HEK293 (cell line): ENCODE measurements at regions not wholly inside any gene's neighbourhood (a gene's known extent, or its start where the extent isn't known, plus 50 kb on each side); places are given as distances from the start of the nearest gene placed in this dataset.
A peak's percentile ranks its signal among the peaks of the same experiment; 100 is the strongest.

ENCODE experiments used
- GFI1B ChIP-seq: fragments of 450-650 bp; formaldehyde crosslinking; IDR thresholded peaks from 2 replicates; pipeline ENCODE4 v1.5.1; 2016; ENCODE audit warnings: missing biosample characterization, missing genetic modification characterization
- KLF17 ChIP-seq: fragments of 450-650 bp; formaldehyde crosslinking; IDR thresholded peaks from 2 replicates; pipeline ENCODE4 v1.5.1; 2016; ENCODE audit warnings: missing biosample characterization, missing genetic modification characterization
- MYNN ChIP-seq: fragments of 450-650 bp; formaldehyde crosslinking; IDR thresholded peaks from 2 replicates; pipeline ENCODE4 v1.5.1; 2016; ENCODE audit warnings: missing biosample characterization, missing genetic modification characterization, borderline replicate concordance
- MZF1 ChIP-seq: fragments of 450-650 bp; formaldehyde crosslinking; IDR thresholded peaks from 2 replicates; pipeline ENCODE4 v1.5.1; 2017; ENCODE audit warnings: missing biosample characterization, missing genetic modification characterization, borderline replicate concordance
- PRDM1 ChIP-seq: fragments of 450-650 bp; formaldehyde crosslinking; IDR thresholded peaks from 2 replicates; pipeline ENCODE4; 2016; ENCODE audit warnings: missing biosample characterization, missing genetic modification characterization
- SCRT1 ChIP-seq: fragments of 450-650 bp; formaldehyde crosslinking; IDR thresholded peaks from 2 replicates; pipeline ENCODE4 v1.5.1; 2016; ENCODE audit warnings: missing biosample characterization, missing genetic modification characterization, borderline replicate concordance
- TCF7L2 ChIP-seq: IDR thresholded peaks from 2 replicates; pipeline ENCODE4 v1.6.1; 2011; ENCODE audit warnings: low read depth, mild to moderate bottlenecking, inconsistent platforms, low read length, moderate library complexity, borderline replicate concordance
- TSHZ1 ChIP-seq: fragments of 450-650 bp; formaldehyde crosslinking; IDR thresholded peaks from 2 replicates; pipeline ENCODE4 v1.5.1; 2016; ENCODE audit warnings: missing biosample characterization, missing genetic modification characterization, borderline replicate concordance
- ZBTB48 ChIP-seq: fragments of 450-650 bp; formaldehyde crosslinking; IDR thresholded peaks from 2 replicates; pipeline ENCODE4 v1.5.1; 2016; ENCODE audit warnings: missing biosample characterization, missing genetic modification characterization
- ZBTB49 ChIP-seq: fragments of 450-650 bp; formaldehyde crosslinking; IDR thresholded peaks from 2 replicates; pipeline ENCODE4 v1.5.1; 2016; ENCODE audit warnings: missing biosample characterization, missing genetic modification characterization, low read depth
- ZFP69B ChIP-seq: fragments of 450-650 bp; formaldehyde crosslinking; IDR thresholded peaks from 2 replicates; pipeline ENCODE4 v1.5.1; 2016; ENCODE audit warnings: missing biosample characterization, missing genetic modification characterization
- ZNF155 ChIP-seq: fragments of 450-650 bp; formaldehyde crosslinking; IDR thresholded peaks from 2 replicates; pipeline ENCODE4 v1.5.1; 2016; ENCODE audit warnings: missing biosample characterization, missing genetic modification characterization
- ZNF157 ChIP-seq: fragments of 450-650 bp; formaldehyde crosslinking; IDR thresholded peaks from 2 replicates; pipeline ENCODE4 v1.5.1; 2016; ENCODE audit warnings: missing biosample characterization, missing genetic modification characterization
- ZNF202 ChIP-seq: fragments of 450-650 bp; formaldehyde crosslinking; IDR thresholded peaks from 2 replicates; pipeline ENCODE4 v1.5.1; 2016; ENCODE audit warnings: missing biosample characterization, missing genetic modification characterization, borderline replicate concordance
- ZNF24 ChIP-seq: fragments of 450-650 bp; formaldehyde crosslinking; IDR thresholded peaks from 2 replicates; pipeline ENCODE4 v1.5.1; 2016; ENCODE audit warnings: missing biosample characterization, missing genetic modification characterization
- ZNF266 ChIP-seq: fragments of 450-650 bp; formaldehyde crosslinking; IDR thresholded peaks from 2 replicates; pipeline ENCODE4 v1.5.1; 2016; ENCODE audit warnings: missing biosample characterization, missing genetic modification characterization, low read depth
- ZNF274 ChIP-seq, 2 experiments: fragments of 200-500 bp in 1 of 2; fragments of 450-650 bp in 1 of 2; sonication (Bioruptor generic) in 1 of 2; formaldehyde crosslinking in 1 of 2; IDR thresholded peaks; 2 replicates each; pipeline versions ENCODE4 v1.5.1 to v1.6.1; 2014 to 2016; ENCODE audit warnings: borderline replicate concordance in 1 of 2, inconsistent platforms in 1 of 2, low read length in 1 of 2, missing biosample characterization in 1 of 2, missing genetic modification characterization in 1 of 2
- ZNF37A ChIP-seq: fragments of 450-650 bp; IDR thresholded peaks from 2 replicates; pipeline ENCODE4 v1.5.1; 2018; ENCODE audit warnings: missing biosample characterization, missing genetic modification characterization
- ZNF416 ChIP-seq: fragments of 450-650 bp; formaldehyde crosslinking; IDR thresholded peaks from 2 replicates; pipeline ENCODE4 v1.5.1; 2016; ENCODE audit warnings: missing biosample characterization, missing genetic modification characterization
- ZNF488 ChIP-seq: fragments of 450-650 bp; formaldehyde crosslinking; IDR thresholded peaks from 2 replicates; pipeline ENCODE4 v1.5.1; 2016; ENCODE audit warnings: missing biosample characterization, missing genetic modification characterization
- ZNF555 ChIP-seq: fragments of 450-650 bp; formaldehyde crosslinking; conservative IDR thresholded peaks from 2 replicates; pipeline ENCODE4 v1.5.1; 2017; ENCODE audit warnings: missing biosample characterization, mild to moderate bottlenecking, missing genetic modification characterization, inconsistent platforms
- ZNF580 ChIP-seq: fragments of 450-650 bp; formaldehyde crosslinking; IDR thresholded peaks from 2 replicates; pipeline ENCODE4 v1.5.1; 2016; ENCODE audit warnings: missing biosample characterization, missing genetic modification characterization
- ZNF610 ChIP-seq: fragments of 450-650 bp; formaldehyde crosslinking; IDR thresholded peaks from 2 replicates; pipeline ENCODE4 v1.5.1; 2016; ENCODE audit warnings: missing biosample characterization, missing genetic modification characterization, borderline replicate concordance
- ZNF639 ChIP-seq: fragments of 450-650 bp; formaldehyde crosslinking; IDR thresholded peaks from 2 replicates; pipeline ENCODE4 v1.5.1; 2016; ENCODE audit warnings: missing biosample characterization, missing genetic modification characterization
- ZNF658 ChIP-seq: fragments of 450-650 bp; formaldehyde crosslinking; IDR thresholded peaks from 2 replicates; pipeline ENCODE4; 2016; ENCODE audit warnings: missing biosample characterization, missing genetic modification characterization
- ZNF701 ChIP-seq: fragments of 450-650 bp; formaldehyde crosslinking; IDR thresholded peaks from 2 replicates; pipeline ENCODE4 v1.5.1; 2016; ENCODE audit warnings: missing biosample characterization, missing genetic modification characterization
- ZNF707 ChIP-seq: fragments of 450-650 bp; formaldehyde crosslinking; IDR thresholded peaks from 2 replicates; pipeline ENCODE4 v1.5.1; 2016; ENCODE audit warnings: missing biosample characterization, missing genetic modification characterization
- ZNF776 ChIP-seq: fragments of 450-650 bp; formaldehyde crosslinking; IDR thresholded peaks from 2 replicates; pipeline ENCODE4 v1.5.0; 2017; ENCODE audit warnings: missing biosample characterization, missing genetic modification characterization, borderline replicate concordance
- ZNF777 ChIP-seq: fragments of 450-650 bp; formaldehyde crosslinking; IDR thresholded peaks from 2 replicates; pipeline ENCODE4 v1.5.1; 2017; ENCODE audit warnings: missing biosample characterization, missing genetic modification characterization, borderline replicate concordance
- ZNF785 ChIP-seq: fragments of 450-650 bp; formaldehyde crosslinking; IDR thresholded peaks from 2 replicates; pipeline ENCODE4 v1.5.1; 2016; ENCODE audit warnings: missing biosample characterization, missing genetic modification characterization
- ZNF843 ChIP-seq: fragments of 450-650 bp; formaldehyde crosslinking; IDR thresholded peaks from 2 replicates; pipeline ENCODE4 v1.5.1; 2016; ENCODE audit warnings: missing biosample characterization, missing genetic modification characterization
- ZSCAN30 ChIP-seq: fragments of 450-650 bp; IDR thresholded peaks from 2 replicates; pipeline ENCODE4 v1.5.1; 2018; ENCODE audit warnings: missing biosample characterization, mild to moderate bottlenecking, missing genetic modification characterization, moderate library complexity

GRCh38 chr1:80250573-80251168 lies 1244.1 kb upstream of the ADGRL4 start (continued):
- TF ChIP-seq ZNF843 (tag by site-specific recombination) (peak; percentile 92), TCF7L2 (no peak), TSHZ1 (tag by site-specific recombination) (peak; percentile 52; the same call in 1 of the 2 replicates), MZF1 (tag by site-specific recombination) (no peak), ZNF555 (tag by site-specific recombination) (no peak), ZNF707 (tag by site-specific recombination) (no peak), ZNF266 (tag by site-specific recombination) (no peak), ZSCAN30 (tag by site-specific recombination) (no peak), ZNF274 (IDR thresholded peaks at IDR 0.05; ENCODE audit: low read length) (no peak), ZNF274 (tag by site-specific recombination; IDR thresholded peaks at IDR 0.05; ENCODE audit: borderline replicate concordance) (no peak), ZNF776 (tag by site-specific recombination) (no peak), ZNF488 (no peak), MYNN (tag by site-specific recombination) (no peak), PRDM1 (no peak), SCRT1 (tag by site-specific recombination) (peak; percentile 97), ZNF658 (tag by site-specific recombination) (no peak), ZFP69B (no peak), ZNF202 (no peak), GFI1B (tag by site-specific recombination) (no peak), ZNF785 (tag by site-specific recombination) (no peak), ZNF157 (no peak), ZNF37A (tag by site-specific recombination) (no peak), ZNF580 (0 out of 2 replicates have a peak, but pooled peaks have one; percentile 22), ZNF24 (no peak), ZNF155 (tag by site-specific recombination) (no peak), ZNF777 (tag by site-specific recombination) (no peak), ZNF416 (no peak), ZBTB49 (tag by site-specific recombination) (no peak), ZNF610 (no peak), ZNF639 (peak; percentile 48; the same call in 1 of the 2 replicates), ZBTB48 (tag by site-specific recombination) (no peak), KLF17 (tag by site-specific recombination) (no peak), ZNF701 (tag by site-specific recombination) (no peak)
